GM12878 (cell line): ENCODE measurements at regions not wholly inside any gene's neighbourhood (a gene's known extent, or its start where the extent isn't known, plus 50 kb on each side); places are given as distances from the start of the nearest gene placed in this dataset.

ENCODE experiments used
- CBFB ChIP-seq: IDR thresholded peaks from 2 replicates; pipeline ENCODE4 v1.6.1; 2016; ENCODE audit warnings: antibody characterized with exemption, low read depth
- ESRRA ChIP-seq: IDR thresholded peaks from 2 replicates; pipeline ENCODE4 v1.6.1; 2012; ENCODE audit warnings: mild to moderate bottlenecking, low read length, improper control_type of control experiment
- JUNB ChIP-seq: IDR thresholded peaks from 2 replicates; pipeline ENCODE4 v1.6.1; 2016; ENCODE audit warnings: antibody characterized with exemption, mild to moderate bottlenecking
- MXI1 ChIP-seq: fragments of 150-350 bp; IDR thresholded peaks from 2 replicates; pipeline ENCODE4 v1.6.1; 2011; ENCODE audit warnings: low read depth, mild to moderate bottlenecking, inconsistent platforms, low read length, improper control_type of control experiment
- NBN ChIP-seq: fragments of 450-650 bp; IDR thresholded peaks from 2 replicates; pipeline ENCODE4 v1.6.1; 2016
- NFYA ChIP-seq: IDR thresholded peaks from 2 replicates; pipeline ENCODE4 v1.6.1; 2011; ENCODE audit warnings: low read depth, mild to moderate bottlenecking, low read length, improper control_type of control experiment, borderline replicate concordance
- NFYB ChIP-seq: IDR thresholded peaks from 2 replicates; pipeline ENCODE4 v1.6.1; 2011; ENCODE audit warnings: low read depth, mild to moderate bottlenecking, low read length, improper control_type of control experiment, moderate library complexity; ENCODE audit not compliant: insufficient read depth
- POLR2AphosphoS5 ChIP-seq: IDR thresholded peaks from 2 replicates; pipeline ENCODE4 v1.6.1; 2011; ENCODE audit warnings: mild to moderate bottlenecking, low read length, inconsistent platforms
- RCOR1 ChIP-seq: conservative IDR thresholded peaks from 2 replicates; pipeline ENCODE4 v1.6.1; 2012; ENCODE audit warnings: low read depth, low read length, improper control_type of control experiment
- RELA ChIP-seq: fragments of 450-650 bp; IDR thresholded peaks from 2 replicates; pipeline ENCODE4 v1.8.0; 2014; ENCODE audit warnings: borderline replicate concordance; ENCODE audit not compliant: partially characterized antibody
- SMARCA5 ChIP-seq: fragments of 450-650 bp; IDR thresholded peaks from 2 replicates; pipeline ENCODE4 v1.6.1; 2017; ENCODE audit warnings: mild to moderate bottlenecking
- TCF12 ChIP-seq: IDR thresholded peaks from 2 replicates; pipeline ENCODE4 v1.6.1; 2011; ENCODE audit warnings: low read depth, mild to moderate bottlenecking, low read length
- TF ChIP-seq, protein P1 (sequence below), 3 experiments: IDR thresholded peaks in 2 of 3; conservative IDR thresholded peaks in 1 of 3; 2 replicates each; pipeline ENCODE4 v1.5.1; 2011; ENCODE audit warnings: low read depth in 3 of 3, low read length in 3 of 3, mild to moderate bottlenecking in 3 of 3, control low read depth in 2 of 3, moderate library complexity in 2 of 3, inconsistent platforms in 1 of 3, mixed read lengths in 1 of 3; ENCODE audit not compliant: control insufficient read depth in 2 of 3, insufficient read depth in 1 of 3; ENCODE audit errors: extremely low read depth in 1 of 3
- TF ChIP-seq, protein P2 (sequence below): IDR thresholded peaks from 2 replicates; pipeline ENCODE4 v1.6.1; 2012; ENCODE audit warnings: low read depth, low read length, improper control_type of control experiment

DNA sequence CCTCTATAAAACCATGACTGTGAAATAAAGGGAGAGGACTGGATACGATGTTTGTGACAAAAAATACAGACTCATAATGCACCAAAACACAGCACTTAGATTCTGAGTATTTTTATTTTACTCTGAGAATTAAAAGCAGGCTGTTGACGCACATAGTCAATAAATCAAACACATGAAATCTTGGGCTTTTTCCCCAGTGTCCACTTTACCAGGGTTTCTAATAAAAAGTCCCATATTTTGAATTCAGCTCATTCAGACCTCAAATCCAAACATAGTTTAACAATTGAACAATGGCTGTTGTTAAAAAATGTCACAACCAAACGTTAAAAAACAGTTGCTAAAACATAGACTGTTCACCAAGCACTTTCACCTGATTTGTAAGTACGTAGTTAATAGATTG lies 553.4 kb downstream of the LTN1 start:
- TF ChIP-seq, protein P1, sequence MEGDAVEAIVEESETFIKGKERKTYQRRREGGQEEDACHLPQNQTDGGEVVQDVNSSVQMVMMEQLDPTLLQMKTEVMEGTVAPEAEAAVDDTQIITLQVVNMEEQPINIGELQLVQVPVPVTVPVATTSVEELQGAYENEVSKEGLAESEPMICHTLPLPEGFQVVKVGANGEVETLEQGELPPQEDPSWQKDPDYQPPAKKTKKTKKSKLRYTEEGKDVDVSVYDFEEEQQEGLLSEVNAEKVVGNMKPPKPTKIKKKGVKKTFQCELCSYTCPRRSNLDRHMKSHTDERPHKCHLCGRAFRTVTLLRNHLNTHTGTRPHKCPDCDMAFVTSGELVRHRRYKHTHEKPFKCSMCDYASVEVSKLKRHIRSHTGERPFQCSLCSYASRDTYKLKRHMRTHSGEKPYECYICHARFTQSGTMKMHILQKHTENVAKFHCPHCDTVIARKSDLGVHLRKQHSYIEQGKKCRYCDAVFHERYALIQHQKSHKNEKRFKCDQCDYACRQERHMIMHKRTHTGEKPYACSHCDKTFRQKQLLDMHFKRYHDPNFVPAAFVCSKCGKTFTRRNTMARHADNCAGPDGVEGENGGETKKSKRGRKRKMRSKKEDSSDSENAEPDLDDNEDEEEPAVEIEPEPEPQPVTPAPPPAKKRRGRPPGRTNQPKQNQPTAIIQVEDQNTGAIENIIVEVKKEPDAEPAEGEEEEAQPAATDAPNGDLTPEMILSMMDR (IDR thresholded peaks at IDR 0.05 in 2 of 3, conservative IDR thresholded peaks at IDR 0.05 in 1 of 3; ENCODE audit: control insufficient read depth in 2 of 3, extremely low read depth in 1 of 3, insufficient read depth in 1 of 3, low read depth in 3 of 3, low read length in 3 of 3) = no peak
- no peak for TF ChIP-seq TCF12
- no peak for TF ChIP-seq RCOR1
- TF ChIP-seq NFYB = no peak
- TF ChIP-seq ESRRA = no peak
- no peak for TF ChIP-seq SMARCA5
- no peak for TF ChIP-seq NFYA
- TF ChIP-seq JUNB = no peak
- TF ChIP-seq RELA = no peak
- TF ChIP-seq, protein P2, sequence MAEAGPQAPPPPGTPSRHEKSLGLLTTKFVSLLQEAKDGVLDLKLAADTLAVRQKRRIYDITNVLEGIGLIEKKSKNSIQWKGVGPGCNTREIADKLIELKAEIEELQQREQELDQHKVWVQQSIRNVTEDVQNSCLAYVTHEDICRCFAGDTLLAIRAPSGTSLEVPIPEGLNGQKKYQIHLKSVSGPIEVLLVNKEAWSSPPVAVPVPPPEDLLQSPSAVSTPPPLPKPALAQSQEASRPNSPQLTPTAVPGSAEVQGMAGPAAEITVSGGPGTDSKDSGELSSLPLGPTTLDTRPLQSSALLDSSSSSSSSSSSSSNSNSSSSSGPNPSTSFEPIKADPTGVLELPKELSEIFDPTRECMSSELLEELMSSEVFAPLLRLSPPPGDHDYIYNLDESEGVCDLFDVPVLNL = no peak
- TF ChIP-seq MXI1 = no peak
- TF ChIP-seq NBN = no peak
- no peak for TF ChIP-seq POLR2AphosphoS5
- TF ChIP-seq CBFB = no peak
